Upper lobe of right lung (tissue), 1 donor: ENCODE measurements at regions not wholly inside any gene's neighbourhood (a gene's known extent, or its start where the extent isn't known, plus 50 kb on each side); places are given as distances from the start of the nearest gene placed in this dataset.
"Not testable (repeated sequence)": the region's sequence is repeated elsewhere in the genome, so short reads cannot be mapped to it uniquely, and the experiment has no call there.

ENCODE experiments used
- ATAC-seq: fragments of 200-7000 bp; cut with Tn5 transposase; one replicate; pipeline ENCODE4 v1.9.1; 2020; ENCODE audit warnings: mild to moderate bottlenecking, moderate library complexity
- DNase-seq: peaks from one replicate; pipeline ENCODE4 v3.0.0-alpha.2; 2020
- H3K27ac ChIP-seq: fragments of 200-600 bp; one replicate; pipeline ENCODE4 v1.8.0; 2022
- H3K27me3 ChIP-seq: fragments of 200-600 bp; one replicate; pipeline ENCODE4 v1.8.0; 2022; ENCODE audit warnings: mild to moderate bottlenecking
- H3K36me3 ChIP-seq: fragments of 200-600 bp; one replicate; pipeline ENCODE4 v1.8.0; 2022
- H3K4me1 ChIP-seq: fragments of 200-600 bp; one replicate; pipeline ENCODE4 v1.8.0; 2022
- H3K4me3 ChIP-seq: fragments of 200-600 bp; one replicate; pipeline ENCODE4 v1.8.0; 2022; ENCODE audit warnings: mild to moderate bottlenecking
- H3K9me3 ChIP-seq: fragments of 200-600 bp; one replicate; pipeline ENCODE4 v1.8.0; 2022
- intact Hi-C: fragments of 100-400 bp; cut with DNase I; formaldehyde crosslinking; loops from one replicate; pipeline ENCODE4 v1.11.0; 2022
- TF ChIP-seq, protein P1 (sequence below): fragments of 200-600 bp; IDR thresholded peaks from one replicate; pipeline ENCODE4 v1.8.0; 2022; ENCODE audit warnings: antibody characterized with exemption
- donor health status: DM: no; HTN: yes; CAD: no; lungs with severe emphysema.

DNA sequence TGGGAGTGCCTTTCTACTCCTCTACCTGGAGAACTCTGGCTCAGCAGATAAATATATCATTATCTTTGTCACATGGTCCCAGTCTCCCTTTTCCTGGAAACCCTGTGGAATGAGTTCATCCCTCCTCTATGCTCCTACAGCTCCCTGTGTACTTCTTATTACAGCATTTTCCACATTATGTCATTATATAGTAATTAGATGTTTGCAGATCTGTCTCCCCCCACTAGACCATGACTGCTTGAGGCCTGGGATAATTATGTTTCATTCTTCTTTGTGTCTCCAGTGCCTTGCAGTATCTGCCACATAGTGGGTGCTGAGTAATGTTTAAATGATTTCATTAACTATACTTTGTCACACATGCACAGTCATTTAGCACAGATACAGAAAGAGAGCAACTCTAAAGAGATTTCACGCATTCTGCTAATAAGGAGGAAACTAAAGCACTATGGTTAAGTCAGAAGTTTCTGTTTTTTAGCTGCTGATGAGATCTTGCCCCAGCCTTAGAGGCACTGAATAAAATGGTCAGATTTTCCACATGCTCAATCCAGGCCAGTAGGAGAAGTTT is 66.1 kb upstream of the DIAPH3 start:
- TF ChIP-seq, protein P1, sequence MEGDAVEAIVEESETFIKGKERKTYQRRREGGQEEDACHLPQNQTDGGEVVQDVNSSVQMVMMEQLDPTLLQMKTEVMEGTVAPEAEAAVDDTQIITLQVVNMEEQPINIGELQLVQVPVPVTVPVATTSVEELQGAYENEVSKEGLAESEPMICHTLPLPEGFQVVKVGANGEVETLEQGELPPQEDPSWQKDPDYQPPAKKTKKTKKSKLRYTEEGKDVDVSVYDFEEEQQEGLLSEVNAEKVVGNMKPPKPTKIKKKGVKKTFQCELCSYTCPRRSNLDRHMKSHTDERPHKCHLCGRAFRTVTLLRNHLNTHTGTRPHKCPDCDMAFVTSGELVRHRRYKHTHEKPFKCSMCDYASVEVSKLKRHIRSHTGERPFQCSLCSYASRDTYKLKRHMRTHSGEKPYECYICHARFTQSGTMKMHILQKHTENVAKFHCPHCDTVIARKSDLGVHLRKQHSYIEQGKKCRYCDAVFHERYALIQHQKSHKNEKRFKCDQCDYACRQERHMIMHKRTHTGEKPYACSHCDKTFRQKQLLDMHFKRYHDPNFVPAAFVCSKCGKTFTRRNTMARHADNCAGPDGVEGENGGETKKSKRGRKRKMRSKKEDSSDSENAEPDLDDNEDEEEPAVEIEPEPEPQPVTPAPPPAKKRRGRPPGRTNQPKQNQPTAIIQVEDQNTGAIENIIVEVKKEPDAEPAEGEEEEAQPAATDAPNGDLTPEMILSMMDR, result no peak
- no peaks in the 10 kb centered on the region for H3K9me3 ChIP-seq
- H3K27ac ChIP-seq, result no peak overlapping the region
- H3K27me3 ChIP-seq, result no peaks in the 10 kb centered on the region
- no peak for ATAC-seq
- no peaks in the 10 kb centered on the region for H3K4me1 ChIP-seq
- no peak for DNase-seq
- H3K36me3 ChIP-seq, result no peaks in the 10 kb centered on the region
- intact Hi-C loops, result no loop called here
- no peak overlapping the region for H3K4me3 ChIP-seq

DNA sequence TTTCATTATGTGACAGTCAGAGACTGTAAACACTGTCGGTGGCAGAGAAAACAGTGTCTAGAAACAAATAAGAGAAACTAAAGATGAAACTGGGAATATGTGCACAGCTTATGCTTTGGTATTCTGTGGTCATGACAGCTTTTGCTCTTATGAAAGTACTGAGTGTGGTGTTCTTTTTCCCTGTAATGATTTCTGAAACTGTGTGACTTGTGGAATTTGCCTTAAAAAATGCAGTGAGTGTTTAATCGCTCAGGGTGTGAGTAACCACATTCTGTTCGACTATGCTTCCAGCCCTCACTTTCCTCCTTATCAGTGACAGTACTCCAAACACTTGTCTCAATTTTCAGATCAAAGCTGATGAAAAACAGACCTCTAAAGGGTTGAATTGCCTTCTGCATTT is 66.9 kb upstream of the DIAPH3 start:
- DNase-seq (no peak), ATAC-seq (no peak)
- intact Hi-C loops, result no loop called here
- Histone ChIP-seq H3K27ac (no peak overlapping the region), H3K27me3 (no peaks in the 10 kb centered on the region), H3K4me3 (no peak overlapping the region), H3K4me1 (no peaks in the 10 kb centered on the region), H3K36me3 (no peaks in the 10 kb centered on the region), H3K9me3 (no peaks in the 10 kb centered on the region)
- TF ChIP-seq, protein P1, result no peak

- Histone ChIP-seq H3K36me3 (no peaks in the 10 kb centered on the region), H3K27me3 (no peaks in the 10 kb centered on the region), H3K27ac (no peak overlapping the region), H3K4me3 (no peak overlapping the region), H3K4me1 (no peaks in the 10 kb centered on the region), H3K9me3 (no peaks in the 10 kb centered on the region)
- DNase-seq, result no peak
- ATAC-seq, result no peak
- intact Hi-C loops, result no loop called here
- TF ChIP-seq, protein P1, result no peak
Observed at GRCh38 chr13:60242043-60242595, 78.4 kb upstream of the DIAPH3 start.

- DNase-seq (no peak), ATAC-seq (no peak)
- H3K27me3 ChIP-seq, result no peaks in the 10 kb centered on the region
- intact Hi-C loops, result no loop called here
- no peak overlapping the region for H3K27ac ChIP-seq
- no peaks in the 10 kb centered on the region for H3K4me1 ChIP-seq
- H3K4me3 ChIP-seq, result no peak overlapping the region
- no peaks in the 10 kb centered on the region for H3K9me3 ChIP-seq
- TF ChIP-seq, protein P1, result no peak
- H3K36me3 ChIP-seq, result no peaks in the 10 kb centered on the region
Observed at GRCh38 chr13:60244381-60244780, 80.7 kb upstream of the DIAPH3 start.

DNA sequence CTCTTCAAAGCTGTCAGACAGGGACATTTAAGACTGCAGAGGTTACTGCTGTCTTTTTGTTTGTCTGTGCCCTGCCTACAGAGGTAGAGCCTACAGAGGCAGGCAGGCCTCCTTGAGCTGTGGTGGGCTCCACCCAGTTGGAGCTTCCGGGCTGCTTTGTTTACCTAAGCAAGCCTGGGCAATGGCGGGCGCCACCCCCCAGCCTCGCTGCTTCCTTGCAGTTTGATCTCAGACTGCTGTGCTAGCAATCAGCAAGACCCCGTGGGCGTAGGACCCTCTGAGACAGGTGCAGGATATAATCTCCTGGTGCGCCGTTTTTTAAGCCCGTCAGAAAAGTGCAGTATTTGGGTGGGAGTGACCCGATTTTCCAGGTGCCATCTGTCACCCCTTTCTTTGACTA is 87.7 kb upstream of the DIAPH3 start:
- H3K9me3 ChIP-seq, ATAC-seq, H3K4me1 ChIP-seq, DNase-seq, H3K4me3 ChIP-seq, H3K27ac ChIP-seq, H3K27me3 ChIP-seq, H3K36me3 ChIP-seq, intact Hi-C loops: not testable (repeated sequence)

DNA sequence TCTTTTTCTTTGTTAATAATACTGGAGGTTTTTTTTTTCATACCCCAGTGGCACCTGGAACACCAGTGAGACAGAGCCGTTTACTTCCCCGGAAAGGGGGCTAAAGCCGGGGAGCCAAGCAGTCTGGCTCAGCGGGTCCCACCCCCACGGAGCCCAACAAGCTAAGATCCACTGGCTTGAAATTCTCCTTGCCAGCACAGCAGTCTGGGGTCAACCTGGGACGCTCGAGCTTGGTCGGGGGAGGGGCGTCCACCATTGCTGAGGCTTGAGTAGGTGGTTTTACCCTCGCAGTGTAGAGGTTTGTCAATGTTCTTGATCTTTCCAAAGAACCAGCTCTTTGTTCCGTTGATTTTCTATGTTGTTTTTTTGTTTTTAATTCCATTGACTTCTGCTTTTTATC is 94.6 kb upstream of the DIAPH3 start:
- ATAC-seq (no peak), DNase-seq (no peak)
- intact Hi-C loops, result no loop called here
- no peaks in the 10 kb centered on the region for H3K36me3 ChIP-seq
- no peaks in the 10 kb centered on the region for H3K4me1 ChIP-seq
- no peaks in the 10 kb centered on the region for H3K27me3 ChIP-seq
- H3K27ac ChIP-seq, result no peak overlapping the region
- no peaks in the 10 kb centered on the region for H3K9me3 ChIP-seq
- TF ChIP-seq, protein P1, result no peak
- no peak overlapping the region for H3K4me3 ChIP-seq
